GM12872 (cell line): ENCODE measurements at regions not wholly inside any gene's neighbourhood (a gene's known extent, or its start where the extent isn't known, plus 50 kb on each side); places are given as distances from the start of the nearest gene placed in this dataset.

ENCODE experiments used
- CTCF ChIP-seq: IDR thresholded peaks from 3 replicates; pipeline ENCODE4 v1.5.1; 2011; ENCODE audit warnings: low read depth, mild to moderate bottlenecking, low read length, moderate library complexity; ENCODE audit not compliant: insufficient read depth

GRCh38 chr4:175436196-175436595 lies 375.9 kb downstream of the GPM6A start:
- no peak for TF ChIP-seq CTCF

- no peak for TF ChIP-seq CTCF
Observed at GRCh38 chr4:175440786-175441185, 371.3 kb downstream of the GPM6A start.

GRCh38 chr4:175441256-175441655 lies 370.8 kb downstream of the GPM6A start:
- TF ChIP-seq CTCF = no peak

GRCh38 chr4:175443547-175443946 lies 368.5 kb downstream of the GPM6A start:
- TF ChIP-seq CTCF = no peak

GRCh38 chr4:175444512-175444911 lies 367.6 kb downstream of the GPM6A start:
- no peak for TF ChIP-seq CTCF

- no peak for TF ChIP-seq CTCF
Observed at GRCh38 chr4:175447016-175447415, 365.0 kb downstream of the GPM6A start.

- TF ChIP-seq CTCF = no peak
Observed at GRCh38 chr4:175450446-175450845, 361.6 kb downstream of the GPM6A start.
